ENCODE measurements at regions not wholly inside any gene's neighbourhood (a gene's known extent, or its start where the extent isn't known, plus 50 kb on each side); places are given as distances from the start of the nearest gene placed in this dataset.

DNA sequence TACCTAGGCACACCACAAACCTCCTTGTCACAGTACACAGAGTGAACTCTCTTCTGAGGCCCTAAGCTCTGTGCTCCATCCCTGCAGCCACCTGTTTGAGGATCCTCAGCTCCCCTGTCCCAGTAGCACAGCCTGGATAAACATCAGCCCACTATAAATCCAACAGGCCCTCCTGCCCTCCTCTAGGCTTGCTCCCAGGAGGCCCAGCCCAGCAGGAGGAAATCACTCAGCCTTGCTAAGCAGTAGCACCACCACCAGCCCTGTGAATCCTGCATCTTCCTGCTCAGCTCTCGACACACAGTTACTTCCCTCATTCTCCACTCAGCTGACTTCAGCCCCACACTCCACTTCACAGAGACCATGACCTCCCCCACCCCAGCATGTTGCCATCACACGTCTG lies 273.9 kb downstream of the BCOR start (continued):
- no peak for TF ChIP-seq RAD21 (IDR thresholded peaks at IDR 0.05; ENCODE audit: low read depth)
- TF ChIP-seq, protein P1, sequence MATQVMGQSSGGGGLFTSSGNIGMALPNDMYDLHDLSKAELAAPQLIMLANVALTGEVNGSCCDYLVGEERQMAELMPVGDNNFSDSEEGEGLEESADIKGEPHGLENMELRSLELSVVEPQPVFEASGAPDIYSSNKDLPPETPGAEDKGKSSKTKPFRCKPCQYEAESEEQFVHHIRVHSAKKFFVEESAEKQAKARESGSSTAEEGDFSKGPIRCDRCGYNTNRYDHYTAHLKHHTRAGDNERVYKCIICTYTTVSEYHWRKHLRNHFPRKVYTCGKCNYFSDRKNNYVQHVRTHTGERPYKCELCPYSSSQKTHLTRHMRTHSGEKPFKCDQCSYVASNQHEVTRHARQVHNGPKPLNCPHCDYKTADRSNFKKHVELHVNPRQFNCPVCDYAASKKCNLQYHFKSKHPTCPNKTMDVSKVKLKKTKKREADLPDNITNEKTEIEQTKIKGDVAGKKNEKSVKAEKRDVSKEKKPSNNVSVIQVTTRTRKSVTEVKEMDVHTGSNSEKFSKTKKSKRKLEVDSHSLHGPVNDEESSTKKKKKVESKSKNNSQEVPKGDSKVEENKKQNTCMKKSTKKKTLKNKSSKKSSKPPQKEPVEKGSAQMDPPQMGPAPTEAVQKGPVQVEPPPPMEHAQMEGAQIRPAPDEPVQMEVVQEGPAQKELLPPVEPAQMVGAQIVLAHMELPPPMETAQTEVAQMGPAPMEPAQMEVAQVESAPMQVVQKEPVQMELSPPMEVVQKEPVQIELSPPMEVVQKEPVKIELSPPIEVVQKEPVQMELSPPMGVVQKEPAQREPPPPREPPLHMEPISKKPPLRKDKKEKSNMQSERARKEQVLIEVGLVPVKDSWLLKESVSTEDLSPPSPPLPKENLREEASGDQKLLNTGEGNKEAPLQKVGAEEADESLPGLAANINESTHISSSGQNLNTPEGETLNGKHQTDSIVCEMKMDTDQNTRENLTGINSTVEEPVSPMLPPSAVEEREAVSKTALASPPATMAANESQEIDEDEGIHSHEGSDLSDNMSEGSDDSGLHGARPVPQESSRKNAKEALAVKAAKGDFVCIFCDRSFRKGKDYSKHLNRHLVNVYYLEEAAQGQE (IDR thresholded peaks at IDR 0.05; ENCODE audit: low read depth) = no peak
- no peak for TF ChIP-seq POLR2A (IDR thresholded peaks at IDR 0.05; ENCODE audit: borderline replicate concordance, extremely low read depth, insufficient read depth, insufficient read length)
- TF ChIP-seq CEBPB (IDR thresholded peaks at IDR 0.05; ENCODE audit: low read depth) = no peak
- TF ChIP-seq TCF7L2 (IDR thresholded peaks at IDR 0.05; ENCODE audit: borderline replicate concordance, extremely low read depth, insufficient read depth, insufficient read length) = no peak
- no peak for TF ChIP-seq POLR2AphosphoS5 (IDR thresholded peaks at IDR 0.05; ENCODE audit: low read depth, low read length)

DNA sequence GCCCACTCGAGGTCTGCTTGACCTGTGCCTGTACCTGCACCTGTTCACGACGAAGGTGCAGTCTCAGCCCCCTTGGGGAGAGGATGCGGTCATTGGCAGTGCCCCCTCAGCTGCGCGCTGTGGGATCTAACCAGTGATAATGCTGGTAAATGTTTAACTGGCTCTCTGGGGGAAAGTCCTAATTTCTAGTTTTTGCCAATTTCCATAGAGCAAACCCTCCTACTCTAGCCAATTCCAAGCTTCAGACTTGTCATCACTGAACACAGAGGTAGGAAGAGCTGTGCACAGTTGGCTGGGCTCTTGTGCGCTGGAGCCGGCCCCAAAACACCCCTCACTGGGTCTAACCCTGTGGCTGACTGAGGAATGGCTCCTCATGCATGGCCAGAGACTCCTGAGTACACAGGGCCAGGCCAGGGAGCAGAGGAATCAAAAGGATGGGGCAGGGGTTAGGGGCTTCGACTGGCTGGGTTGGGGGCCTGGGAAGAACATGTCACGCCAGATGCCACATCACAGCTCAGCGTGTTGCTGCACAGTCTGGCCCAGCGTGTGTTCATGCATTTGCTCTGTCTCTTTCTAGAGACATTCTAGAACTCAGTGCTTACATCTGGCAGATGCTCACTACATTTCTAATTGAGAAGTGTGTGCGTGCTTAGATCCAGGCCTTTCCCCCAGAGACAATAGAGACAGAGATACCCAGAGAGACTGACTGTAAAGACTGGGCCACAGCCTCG lies 270.8 kb downstream of the BCOR start:
- intact Hi-C loops (cut with micrococcal nuclease) = no loop called here
- Histone ChIP-seq H3K27me3 (ENCODE audit: insufficient read depth, low read length) (no peaks in the 10 kb centered on the region), H3K27ac (ENCODE audit: low read depth, low read length) (no peak overlapping the region), H3K9me2 (ENCODE audit: insufficient read depth) (no peaks in the 10 kb centered on the region), H2AFZ (ENCODE audit: low read depth, low read length, poor library complexity, severe bottlenecking) (no peak overlapping the region), H3K4me3 (replicated peaks in 1 of 2; ENCODE audit: low read depth in 1 of 2, low read length in 2 of 2) (no peak overlapping the region), H3K79me2 (ENCODE audit: insufficient read depth, low read length) (no peaks in the 10 kb centered on the region), H3K36me3 (ENCODE audit: control insufficient read depth in 1 of 2, insufficient read depth in 2 of 2, low read length in 2 of 2) (no peaks in the 10 kb centered on the region), H3K4me1 (ENCODE audit: control insufficient read depth in 1 of 2, insufficient read depth in 2 of 2, low read length in 2 of 2) (no peaks in the 10 kb centered on the region), H3K9ac (ENCODE audit: low read length) (no peak overlapping the region), H4K20me1 (ENCODE audit: insufficient read depth) (no peaks in the 10 kb centered on the region), H3K4me2 (ENCODE audit: low read length) (no peak overlapping the region), H3K9me3 (ENCODE audit: control insufficient read depth in 1 of 2, insufficient read depth in 1 of 2, low read depth in 1 of 2, low read length in 2 of 2) (no peaks in the 10 kb centered on the region)
- RAD21 ChIA-PET (ENCODE audit: low non-redundant PET in 1 of 2, low total read pairs in 2 of 2, uncharacterized antibody in 2 of 2, unreplicated experiment in 2 of 2) = no interaction called here
- no TSS peak for BruUV-seq (replicated peaks)
- no peak for ATAC-seq
- POLR2A ChIA-PET = no interaction called here
- CTCF ChIA-PET = no interaction called here
- DNase-seq (ENCODE audit: low read depth, low spot score) = no peak
- TF ChIP-seq, protein P2, sequence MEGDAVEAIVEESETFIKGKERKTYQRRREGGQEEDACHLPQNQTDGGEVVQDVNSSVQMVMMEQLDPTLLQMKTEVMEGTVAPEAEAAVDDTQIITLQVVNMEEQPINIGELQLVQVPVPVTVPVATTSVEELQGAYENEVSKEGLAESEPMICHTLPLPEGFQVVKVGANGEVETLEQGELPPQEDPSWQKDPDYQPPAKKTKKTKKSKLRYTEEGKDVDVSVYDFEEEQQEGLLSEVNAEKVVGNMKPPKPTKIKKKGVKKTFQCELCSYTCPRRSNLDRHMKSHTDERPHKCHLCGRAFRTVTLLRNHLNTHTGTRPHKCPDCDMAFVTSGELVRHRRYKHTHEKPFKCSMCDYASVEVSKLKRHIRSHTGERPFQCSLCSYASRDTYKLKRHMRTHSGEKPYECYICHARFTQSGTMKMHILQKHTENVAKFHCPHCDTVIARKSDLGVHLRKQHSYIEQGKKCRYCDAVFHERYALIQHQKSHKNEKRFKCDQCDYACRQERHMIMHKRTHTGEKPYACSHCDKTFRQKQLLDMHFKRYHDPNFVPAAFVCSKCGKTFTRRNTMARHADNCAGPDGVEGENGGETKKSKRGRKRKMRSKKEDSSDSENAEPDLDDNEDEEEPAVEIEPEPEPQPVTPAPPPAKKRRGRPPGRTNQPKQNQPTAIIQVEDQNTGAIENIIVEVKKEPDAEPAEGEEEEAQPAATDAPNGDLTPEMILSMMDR (IDR thresholded peaks at IDR 0.05 in 2 of 3, conservative IDR thresholded peaks at IDR 0.05 in 1 of 3; ENCODE audit: borderline replicate concordance in 1 of 3, insufficient read depth in 1 of 3, low read depth in 2 of 3, low read length in 2 of 3) = no peak
- TF ChIP-seq RAD21 (IDR thresholded peaks at IDR 0.05; ENCODE audit: low read depth) = no peak
- no peak for TF ChIP-seq ZNF274 (IDR thresholded peaks at IDR 0.05; ENCODE audit: low read depth, low read length)
- no peak for TF ChIP-seq SRF (IDR thresholded peaks at IDR 0.05; ENCODE audit: low read depth)
- TF ChIP-seq CBX3 (IDR thresholded peaks at IDR 0.05; ENCODE audit: low read depth) = no peak
- no peak for TF ChIP-seq ELF1 (IDR thresholded peaks at IDR 0.05; ENCODE audit: borderline replicate concordance, low read depth)
- TF ChIP-seq JUND (IDR thresholded peaks at IDR 0.05) = no peak
- TF ChIP-seq SP1 (IDR thresholded peaks at IDR 0.05; ENCODE audit: low read depth) = no peak
- no peak for TF ChIP-seq FOSL1 (IDR thresholded peaks at IDR 0.05; ENCODE audit: low read depth)
- TF ChIP-seq EZH2 (IDR thresholded peaks at IDR 0.05) = no peak
- no peak for TF ChIP-seq CEBPB (IDR thresholded peaks at IDR 0.05; ENCODE audit: low read depth)
- TF ChIP-seq SIN3A (IDR thresholded peaks at IDR 0.05; ENCODE audit: low read depth) = no peak
- TF ChIP-seq, protein P3, sequence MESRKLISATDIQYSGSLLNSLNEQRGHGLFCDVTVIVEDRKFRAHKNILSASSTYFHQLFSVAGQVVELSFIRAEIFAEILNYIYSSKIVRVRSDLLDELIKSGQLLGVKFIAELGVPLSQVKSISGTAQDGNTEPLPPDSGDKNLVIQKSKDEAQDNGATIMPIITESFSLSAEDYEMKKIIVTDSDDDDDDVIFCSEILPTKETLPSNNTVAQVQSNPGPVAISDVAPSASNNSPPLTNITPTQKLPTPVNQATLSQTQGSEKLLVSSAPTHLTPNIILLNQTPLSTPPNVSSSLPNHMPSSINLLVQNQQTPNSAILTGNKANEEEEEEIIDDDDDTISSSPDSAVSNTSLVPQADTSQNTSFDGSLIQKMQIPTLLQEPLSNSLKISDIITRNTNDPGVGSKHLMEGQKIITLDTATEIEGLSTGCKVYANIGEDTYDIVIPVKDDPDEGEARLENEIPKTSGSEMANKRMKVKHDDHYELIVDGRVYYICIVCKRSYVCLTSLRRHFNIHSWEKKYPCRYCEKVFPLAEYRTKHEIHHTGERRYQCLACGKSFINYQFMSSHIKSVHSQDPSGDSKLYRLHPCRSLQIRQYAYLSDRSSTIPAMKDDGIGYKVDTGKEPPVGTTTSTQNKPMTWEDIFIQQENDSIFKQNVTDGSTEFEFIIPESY (IDR thresholded peaks at IDR 0.05; ENCODE audit: extremely low read depth, insufficient replicate concordance, low read length) = no peak

Data from HCT116 (cell line).